IMR-90 (cell line): ENCODE measurements at regions not wholly inside any gene's neighbourhood (a gene's known extent, or its start where the extent isn't known, plus 50 kb on each side); places are given as distances from the start of the nearest gene placed in this dataset.

ENCODE experiments used
- MXI1 ChIP-seq: IDR thresholded peaks from 2 replicates; pipeline ENCODE4 v1.6.1; 2012; ENCODE audit warnings: low read depth, mild to moderate bottlenecking, low read length, moderate library complexity, borderline replicate concordance
- POLR2A ChIP-seq: IDR thresholded peaks from 2 replicates; pipeline ENCODE4 v1.6.1; 2012; ENCODE audit warnings: mild to moderate bottlenecking, low read depth, low read length
- RAD21 ChIP-seq: IDR thresholded peaks from 2 replicates; pipeline ENCODE4 v1.6.1; 2012; ENCODE audit warnings: low read length, improper control_type of control experiment
- TF ChIP-seq, protein P1 (sequence below): conservative IDR thresholded peaks from 2 replicates; pipeline ENCODE4 v1.5.1; 2012; ENCODE audit warnings: mild to moderate bottlenecking, low read depth, low read length, improper control_type of control experiment

DNA sequence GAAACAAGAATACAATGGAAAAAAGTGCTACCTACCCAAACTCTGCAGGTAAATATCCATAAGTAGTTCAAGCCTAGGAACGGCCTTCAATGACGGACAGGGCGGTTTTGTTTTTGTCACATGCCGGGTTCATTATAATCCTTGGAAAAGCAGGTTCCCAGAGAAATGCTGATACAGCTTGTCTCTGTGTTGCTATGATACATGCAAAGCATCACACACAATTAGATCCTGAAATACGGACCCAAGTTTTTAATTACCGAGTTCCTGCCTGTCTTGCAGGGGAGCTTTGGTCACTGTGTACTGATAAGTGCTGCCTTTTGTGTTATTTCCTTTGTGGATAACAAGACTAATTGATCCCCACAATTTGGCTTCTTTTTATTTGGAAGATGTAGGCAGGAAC, 217.4 kb downstream of the HAPSTR1 start:
- TF ChIP-seq, protein P1, sequence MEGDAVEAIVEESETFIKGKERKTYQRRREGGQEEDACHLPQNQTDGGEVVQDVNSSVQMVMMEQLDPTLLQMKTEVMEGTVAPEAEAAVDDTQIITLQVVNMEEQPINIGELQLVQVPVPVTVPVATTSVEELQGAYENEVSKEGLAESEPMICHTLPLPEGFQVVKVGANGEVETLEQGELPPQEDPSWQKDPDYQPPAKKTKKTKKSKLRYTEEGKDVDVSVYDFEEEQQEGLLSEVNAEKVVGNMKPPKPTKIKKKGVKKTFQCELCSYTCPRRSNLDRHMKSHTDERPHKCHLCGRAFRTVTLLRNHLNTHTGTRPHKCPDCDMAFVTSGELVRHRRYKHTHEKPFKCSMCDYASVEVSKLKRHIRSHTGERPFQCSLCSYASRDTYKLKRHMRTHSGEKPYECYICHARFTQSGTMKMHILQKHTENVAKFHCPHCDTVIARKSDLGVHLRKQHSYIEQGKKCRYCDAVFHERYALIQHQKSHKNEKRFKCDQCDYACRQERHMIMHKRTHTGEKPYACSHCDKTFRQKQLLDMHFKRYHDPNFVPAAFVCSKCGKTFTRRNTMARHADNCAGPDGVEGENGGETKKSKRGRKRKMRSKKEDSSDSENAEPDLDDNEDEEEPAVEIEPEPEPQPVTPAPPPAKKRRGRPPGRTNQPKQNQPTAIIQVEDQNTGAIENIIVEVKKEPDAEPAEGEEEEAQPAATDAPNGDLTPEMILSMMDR: no peak
- TF ChIP-seq RAD21 (no peak), MXI1 (no peak), POLR2A (no peak)
